ENCODE measurements at regions not wholly inside any gene's neighbourhood (a gene's known extent, or its start where the extent isn't known, plus 50 kb on each side); places are given as distances from the start of the nearest gene placed in this dataset.

DNA sequence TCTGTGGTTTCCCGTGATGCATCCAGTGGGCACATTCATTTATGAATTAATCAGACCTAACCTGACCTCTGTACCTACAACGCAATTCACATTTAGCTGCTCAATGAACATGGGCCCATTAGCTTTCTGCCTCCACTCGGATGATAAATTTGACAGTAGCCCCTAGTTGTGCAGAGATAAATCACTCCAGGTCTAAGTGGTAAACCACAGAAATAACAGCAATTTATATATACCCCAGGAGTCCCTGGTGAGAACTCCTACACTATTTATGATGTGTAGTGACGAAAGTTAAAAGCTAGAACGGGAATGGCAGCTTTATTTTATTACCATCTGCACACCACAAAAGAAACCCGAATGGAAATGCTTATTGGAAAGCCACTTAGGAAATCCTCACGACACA is 371.5 kb downstream of the HAPSTR1 start:
- DNase-seq (ENCODE audit: low read depth, low spot score): no peak
- TF ChIP-seq, protein P1, sequence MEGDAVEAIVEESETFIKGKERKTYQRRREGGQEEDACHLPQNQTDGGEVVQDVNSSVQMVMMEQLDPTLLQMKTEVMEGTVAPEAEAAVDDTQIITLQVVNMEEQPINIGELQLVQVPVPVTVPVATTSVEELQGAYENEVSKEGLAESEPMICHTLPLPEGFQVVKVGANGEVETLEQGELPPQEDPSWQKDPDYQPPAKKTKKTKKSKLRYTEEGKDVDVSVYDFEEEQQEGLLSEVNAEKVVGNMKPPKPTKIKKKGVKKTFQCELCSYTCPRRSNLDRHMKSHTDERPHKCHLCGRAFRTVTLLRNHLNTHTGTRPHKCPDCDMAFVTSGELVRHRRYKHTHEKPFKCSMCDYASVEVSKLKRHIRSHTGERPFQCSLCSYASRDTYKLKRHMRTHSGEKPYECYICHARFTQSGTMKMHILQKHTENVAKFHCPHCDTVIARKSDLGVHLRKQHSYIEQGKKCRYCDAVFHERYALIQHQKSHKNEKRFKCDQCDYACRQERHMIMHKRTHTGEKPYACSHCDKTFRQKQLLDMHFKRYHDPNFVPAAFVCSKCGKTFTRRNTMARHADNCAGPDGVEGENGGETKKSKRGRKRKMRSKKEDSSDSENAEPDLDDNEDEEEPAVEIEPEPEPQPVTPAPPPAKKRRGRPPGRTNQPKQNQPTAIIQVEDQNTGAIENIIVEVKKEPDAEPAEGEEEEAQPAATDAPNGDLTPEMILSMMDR (IDR thresholded peaks at IDR 0.05; ENCODE audit: insufficient read depth, low read length, missing control alignments): no peak
- H3K4me3 ChIP-seq (ENCODE audit: low read depth, low read length): no peak overlapping the region
- ChIA-PET POLR2A (no interaction called here), CTCF (no interaction called here)

DNA sequence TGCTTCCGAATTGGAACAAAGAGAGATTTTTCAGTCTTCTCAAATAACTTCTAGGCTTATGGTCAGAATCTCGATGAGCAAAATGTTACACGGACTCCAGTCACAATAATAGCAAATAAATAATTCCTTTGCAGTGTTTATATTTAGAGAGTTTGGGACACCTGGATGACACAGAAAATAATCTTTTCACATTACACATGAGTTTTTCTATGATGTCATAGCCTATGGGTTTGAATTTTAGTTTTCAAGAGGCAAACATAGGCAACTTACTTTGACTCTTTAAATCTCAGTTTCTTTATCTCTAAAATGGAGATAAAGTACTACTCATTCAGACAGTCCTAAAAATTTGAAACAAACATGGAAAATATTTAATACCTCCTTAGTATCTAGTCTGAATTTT is 372.0 kb downstream of the HAPSTR1 start:
- POLR2A ChIA-PET: no interaction called here
- TF ChIP-seq, protein P1 (IDR thresholded peaks at IDR 0.05; ENCODE audit: insufficient read depth, low read length, missing control alignments): no peak
- CTCF ChIA-PET: no interaction called here
- no peak overlapping the region for H3K4me3 ChIP-seq (ENCODE audit: low read depth, low read length)
- no peak for DNase-seq (ENCODE audit: low read depth, low spot score)

DNA sequence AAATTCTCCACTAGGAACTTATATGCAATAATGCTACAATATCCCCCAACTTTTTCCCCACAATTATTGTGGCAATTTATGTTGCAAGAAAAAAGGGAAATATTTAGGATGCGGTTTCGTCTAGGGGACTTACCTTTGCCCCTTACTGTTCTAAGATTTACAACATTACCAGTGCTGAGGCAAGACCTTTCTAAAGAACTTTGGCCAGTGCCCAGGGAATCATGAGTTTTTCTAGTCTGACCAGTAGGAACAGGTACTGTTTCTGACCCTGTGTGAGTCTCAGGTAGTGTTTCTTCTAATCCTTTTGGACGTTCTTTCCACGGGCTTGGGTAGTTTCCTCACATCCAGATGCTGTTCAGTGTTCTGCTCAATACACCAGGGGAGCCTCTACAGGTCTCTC is 373.7 kb downstream of the HAPSTR1 start:
- TF ChIP-seq, protein P1 (IDR thresholded peaks at IDR 0.05; ENCODE audit: insufficient read depth, low read length, missing control alignments): no peak
- ChIA-PET POLR2A (no interaction called here), CTCF (no interaction called here)
- no peak overlapping the region for H3K4me3 ChIP-seq (ENCODE audit: low read depth, low read length)
- no peak for DNase-seq (ENCODE audit: low read depth, low spot score)

DNA sequence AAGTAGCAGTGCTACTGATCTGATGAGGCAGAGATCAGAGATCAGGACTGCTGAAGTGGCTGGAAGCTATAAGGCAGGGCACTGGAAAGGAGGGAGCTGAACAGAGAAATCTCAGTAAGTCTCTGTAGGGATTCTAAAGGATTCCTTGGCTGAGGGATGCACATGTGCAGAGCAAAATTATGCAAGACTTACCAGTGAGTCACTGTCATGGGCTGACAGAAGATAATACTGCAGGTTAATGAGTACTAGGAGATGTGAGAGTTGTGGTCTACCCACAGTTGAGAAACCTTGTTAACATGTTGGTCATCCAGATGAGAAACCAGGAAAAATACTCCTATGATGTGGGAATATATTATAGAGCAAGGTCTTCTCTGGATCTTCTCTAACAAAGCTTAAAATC is 378.1 kb downstream of the HAPSTR1 start:
- ChIA-PET CTCF (no interaction called here), POLR2A (no interaction called here)
- TF ChIP-seq, protein P1 (IDR thresholded peaks at IDR 0.05; ENCODE audit: insufficient read depth, low read length, missing control alignments): no peak
- DNase-seq (ENCODE audit: low read depth, low spot score): no peak
- H3K4me3 ChIP-seq (ENCODE audit: low read depth, low read length): no peak overlapping the region

DNA sequence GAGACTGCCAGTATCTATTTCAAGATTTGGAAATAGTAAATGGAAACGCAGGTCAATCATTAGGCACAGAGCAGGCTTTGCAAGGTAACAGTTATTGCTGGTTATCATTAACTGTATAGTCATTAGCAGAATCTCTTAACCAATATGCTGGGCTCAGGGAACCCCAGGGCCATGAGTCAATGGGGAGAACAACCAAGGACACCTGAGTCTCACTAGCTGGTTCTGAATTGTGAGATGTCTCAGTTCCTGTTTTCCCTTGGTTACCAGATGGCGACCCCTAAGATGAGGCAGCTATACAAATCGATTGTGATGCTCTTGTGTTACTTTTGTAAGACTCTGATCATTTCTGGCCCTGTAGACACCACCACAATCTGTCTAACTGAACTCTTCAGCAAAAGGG is 385.3 kb downstream of the HAPSTR1 start:
- no peak for DNase-seq (ENCODE audit: low read depth, low spot score)
- TF ChIP-seq, protein P1 (IDR thresholded peaks at IDR 0.05; ENCODE audit: insufficient read depth, low read length, missing control alignments): no peak
- ChIA-PET CTCF (no interaction called here), POLR2A (no interaction called here)
- H3K4me3 ChIP-seq (ENCODE audit: low read depth, low read length): no peak overlapping the region

DNA sequence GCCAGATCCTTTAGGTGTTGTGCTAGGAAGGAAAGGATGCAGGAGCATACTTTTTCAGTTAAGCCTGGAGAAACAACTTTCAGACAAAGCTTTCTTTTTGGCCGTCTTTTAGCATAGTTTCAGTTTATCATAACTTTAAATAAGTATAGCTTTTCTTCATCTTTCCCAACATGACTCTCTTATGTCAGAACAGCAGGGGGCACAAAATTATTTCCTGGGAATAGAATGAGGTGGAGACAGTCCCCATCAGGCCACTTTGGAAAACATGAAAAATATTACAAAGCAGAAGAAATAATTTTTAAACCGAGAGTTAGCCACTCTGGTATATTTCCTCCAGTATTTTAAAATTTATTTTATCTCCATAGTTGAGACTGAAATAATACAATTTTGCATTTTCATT is 387.6 kb downstream of the HAPSTR1 start:
- TF ChIP-seq, protein P1 (IDR thresholded peaks at IDR 0.05; ENCODE audit: insufficient read depth, low read length, missing control alignments): no peak
- POLR2A ChIA-PET: no interaction called here
- CTCF ChIA-PET: no interaction called here
- no peak overlapping the region for H3K4me3 ChIP-seq (ENCODE audit: low read depth, low read length)
- no peak for DNase-seq (ENCODE audit: low read depth, low spot score)

All from AG04449 (cell line).